OCI-LY3 (cell line): ENCODE measurements at regions not wholly inside any gene's neighbourhood (a gene's known extent, or its start where the extent isn't known, plus 50 kb on each side); places are given as distances from the start of the nearest gene placed in this dataset.

Source experiments
- H2AFZ ChIP-seq: fragments of 200-600, 300-600 bp; shearing (Covaris generic); 2 replicates; pipeline ENCODE4 v1.6.0; 2014; ENCODE audit warnings: antibody characterized with exemption, low read depth, low read length
- H3K27ac ChIP-seq: fragments of 200-600, 300-600 bp; sonication (generic); 2 replicates; pipeline ENCODE4 v1.5.1; 2014; ENCODE audit warnings: mild to moderate bottlenecking, low read length, moderate library complexity, mixed read lengths
- H3K27me3 ChIP-seq: fragments of 200-600, 300-600 bp; sonication (generic); 2 replicates; pipeline ENCODE4 v1.6.1; 2014; ENCODE audit warnings: low read depth, low read length, mixed read lengths
- H3K36me3 ChIP-seq: fragments of 200-600, 300-600 bp; sonication (generic); replicated peaks from 2 replicates; pipeline ENCODE3; 2014; ENCODE audit warnings: low read depth, low read length, mixed read lengths
- H3K4me1 ChIP-seq: fragments of 300-600, 200-600 bp; sonication (generic); 2 replicates; pipeline ENCODE4 v1.6.1; 2014; ENCODE audit warnings: low read length, mixed read lengths
- H3K4me2 ChIP-seq: fragments of 200-600, 300-600 bp; sonication (generic); 2 replicates; pipeline ENCODE4 v1.6.1; 2014; ENCODE audit warnings: low read length, mixed read lengths
- H3K4me3 ChIP-seq: fragments of 300-600, 200-600 bp; sonication (generic); 2 replicates; pipeline ENCODE4 v1.5.1; 2014; ENCODE audit warnings: antibody characterized with exemption, mild to moderate bottlenecking, low read length, moderate library complexity
- H3K79me2 ChIP-seq: fragments of 300-600, 200-600 bp; shearing (Covaris generic); 2 replicates; pipeline ENCODE4 v1.6.1; 2014; ENCODE audit warnings: mild to moderate bottlenecking, low read length, mixed read lengths
- H3K9ac ChIP-seq: fragments of 300-600, 200-600 bp; shearing (Covaris generic); 2 replicates; pipeline ENCODE4 v1.6.0; 2014; ENCODE audit warnings: mild to moderate bottlenecking, low read length, moderate library complexity
- H3K9me3 ChIP-seq: fragments of 200-600, 300-600 bp; shearing (Covaris generic); 2 replicates; pipeline ENCODE4 v1.6.1; 2014; ENCODE audit warnings: low read length, mixed read lengths; ENCODE audit not compliant: insufficient read depth
- H4K20me1 ChIP-seq: fragments of 200-600, 300-600 bp; sonication (generic); 2 replicates; pipeline ENCODE4 v1.6.1; 2016; ENCODE audit warnings: low read length, mixed read lengths; ENCODE audit not compliant: insufficient read depth
- CTCF ChIP-seq: fragments of 200-600, 300-600 bp; sonication (generic); IDR thresholded peaks from 2 replicates; pipeline ENCODE4 v1.5.1; 2014; ENCODE audit warnings: antibody characterized with exemption, low read length, low read depth
- EZH2phosphoT487 ChIP-seq: fragments of 200-600 bp; shearing (Covaris generic); IDR thresholded peaks from 2 replicates; pipeline ENCODE4 v1.6.1; 2018; ENCODE audit warnings: antibody characterized with exemption, mixed run types, low read depth

- no peak overlapping the region for H3K4me3 ChIP-seq
- H3K79me2 ChIP-seq, result no peaks in the 10 kb centered on the region
- no peak overlapping the region for H3K9ac ChIP-seq
- no peaks in the 10 kb centered on the region for H3K4me1 ChIP-seq
- no peak overlapping the region for H2AFZ ChIP-seq
- H3K4me2 ChIP-seq, result no peak overlapping the region
- TF ChIP-seq CTCF, result no peak
- no peak for TF ChIP-seq EZH2phosphoT487
- H3K9me3 ChIP-seq, result no peaks in the 10 kb centered on the region
- H3K36me3 ChIP-seq, result no peaks in the 10 kb centered on the region
- no peaks in the 10 kb centered on the region for H4K20me1 ChIP-seq
- H3K27ac ChIP-seq, result no peak overlapping the region
- H3K27me3 ChIP-seq, result no peaks in the 10 kb centered on the region
These were observed 317.4 kb downstream of the SAMD5 start for GRCh38 chr6:147825848-147826247.

- Histone ChIP-seq H4K20me1 (no peaks in the 10 kb centered on the region), H2AFZ (no peak overlapping the region), H3K9me3 (no peaks in the 10 kb centered on the region), H3K9ac (no peak overlapping the region), H3K27ac (no peak overlapping the region), H3K27me3 (no peaks in the 10 kb centered on the region), H3K4me2 (no peak overlapping the region), H3K36me3 (no peaks in the 10 kb centered on the region), H3K79me2 (no peaks in the 10 kb centered on the region), H3K4me1 (no peaks in the 10 kb centered on the region), H3K4me3 (no peak overlapping the region)
- TF ChIP-seq CTCF (no peak), EZH2phosphoT487 (no peak)
These were observed 318.2 kb downstream of the SAMD5 start for GRCh38 chr6:147826698-147827097.

GRCh38 chr6:147829418-147829817, 320.9 kb downstream of the SAMD5 start:
- no peaks in the 10 kb centered on the region for H3K4me1 ChIP-seq
- TF ChIP-seq EZH2phosphoT487, result no peak
- TF ChIP-seq CTCF, result no peak
- no peak overlapping the region for H2AFZ ChIP-seq
- H4K20me1 ChIP-seq, result no peaks in the 10 kb centered on the region
- no peaks in the 10 kb centered on the region for H3K79me2 ChIP-seq
- H3K4me2 ChIP-seq, result no peak overlapping the region
- no peak overlapping the region for H3K4me3 ChIP-seq
- no peaks in the 10 kb centered on the region for H3K27me3 ChIP-seq
- H3K9ac ChIP-seq, result no peak overlapping the region
- no peaks in the 10 kb centered on the region for H3K36me3 ChIP-seq
- no peak overlapping the region for H3K27ac ChIP-seq
- no peaks in the 10 kb centered on the region for H3K9me3 ChIP-seq

- Histone ChIP-seq H3K9ac (no peak overlapping the region), H3K36me3 (no peaks in the 10 kb centered on the region), H3K27me3 (no peaks in the 10 kb centered on the region), H3K79me2 (no peaks in the 10 kb centered on the region), H3K4me3 (no peak overlapping the region), H3K4me2 (no peak overlapping the region), H3K4me1 (no peaks in the 10 kb centered on the region), H3K9me3 (no peaks in the 10 kb centered on the region), H4K20me1 (no peaks in the 10 kb centered on the region), H2AFZ (no peak overlapping the region), H3K27ac (no peak overlapping the region)
- TF ChIP-seq EZH2phosphoT487 (no peak), CTCF (no peak)
These were observed 321.3 kb downstream of the SAMD5 start for GRCh38 chr6:147829835-147830234.
